GM12878 (cell line): ENCODE measurements at regions not wholly inside any gene's neighbourhood (a gene's known extent, or its start where the extent isn't known, plus 50 kb on each side); places are given as distances from the start of the nearest gene placed in this dataset.

Experiments
- RAD21 ChIP-seq: IDR thresholded peaks from 2 replicates; pipeline ENCODE4 v1.6.1; 2011; ENCODE audit warnings: mild to moderate bottlenecking, low read depth, low read length, moderate library complexity; ENCODE audit not compliant: insufficient read depth
- SMC3 ChIP-seq: IDR thresholded peaks from 2 replicates; pipeline ENCODE4 v1.6.1; 2011; ENCODE audit warnings: low read length, improper control_type of control experiment, borderline replicate concordance

GRCh38 chr6:149267513-149268043 is 49.9 kb upstream of the TAB2 start:
- TF ChIP-seq RAD21 (no peak), SMC3 (no peak)
